ENCODE measurements at regions not wholly inside any gene's neighbourhood (a gene's known extent, or its start where the extent isn't known, plus 50 kb on each side); places are given as distances from the start of the nearest gene placed in this dataset.

GRCh38 chr17:72255481-72255880 is 134.7 kb downstream of the SOX9 start:
- Histone ChIP-seq H3K36me3 (no peaks in the 10 kb centered on the region), H3K9me3 (no peaks in the 10 kb centered on the region), H3K27ac (no peak overlapping the region), H3K27me3 (no peaks in the 10 kb centered on the region), H3K4me1 (no peaks in the 10 kb centered on the region), H3K4me3 (no peak overlapping the region)
- no peak for DNase-seq (ENCODE audit: low spot score)
- TF ChIP-seq, protein P1, sequence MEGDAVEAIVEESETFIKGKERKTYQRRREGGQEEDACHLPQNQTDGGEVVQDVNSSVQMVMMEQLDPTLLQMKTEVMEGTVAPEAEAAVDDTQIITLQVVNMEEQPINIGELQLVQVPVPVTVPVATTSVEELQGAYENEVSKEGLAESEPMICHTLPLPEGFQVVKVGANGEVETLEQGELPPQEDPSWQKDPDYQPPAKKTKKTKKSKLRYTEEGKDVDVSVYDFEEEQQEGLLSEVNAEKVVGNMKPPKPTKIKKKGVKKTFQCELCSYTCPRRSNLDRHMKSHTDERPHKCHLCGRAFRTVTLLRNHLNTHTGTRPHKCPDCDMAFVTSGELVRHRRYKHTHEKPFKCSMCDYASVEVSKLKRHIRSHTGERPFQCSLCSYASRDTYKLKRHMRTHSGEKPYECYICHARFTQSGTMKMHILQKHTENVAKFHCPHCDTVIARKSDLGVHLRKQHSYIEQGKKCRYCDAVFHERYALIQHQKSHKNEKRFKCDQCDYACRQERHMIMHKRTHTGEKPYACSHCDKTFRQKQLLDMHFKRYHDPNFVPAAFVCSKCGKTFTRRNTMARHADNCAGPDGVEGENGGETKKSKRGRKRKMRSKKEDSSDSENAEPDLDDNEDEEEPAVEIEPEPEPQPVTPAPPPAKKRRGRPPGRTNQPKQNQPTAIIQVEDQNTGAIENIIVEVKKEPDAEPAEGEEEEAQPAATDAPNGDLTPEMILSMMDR (IDR thresholded peaks at IDR 0.05) = no peak

DNA sequence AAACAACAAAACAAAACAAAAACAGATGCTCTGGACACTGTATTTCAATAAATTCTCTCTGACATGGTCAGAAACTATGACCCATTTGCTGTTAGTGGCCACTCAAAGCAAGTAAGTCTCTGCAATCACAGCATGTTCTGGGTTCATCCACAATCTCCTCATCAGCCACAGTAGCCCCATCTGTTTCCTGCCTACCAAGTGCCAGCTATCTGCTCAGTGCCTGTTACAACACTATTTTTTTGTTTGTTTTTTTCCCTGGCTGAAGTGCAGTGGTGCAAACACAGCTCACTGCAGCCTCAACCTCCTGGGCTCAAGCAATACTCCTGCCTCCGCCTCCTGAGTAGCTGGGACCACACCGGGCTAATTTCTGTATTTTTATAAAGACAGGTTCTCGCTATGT is 137.9 kb downstream of the SOX9 start:
- H3K9me3 ChIP-seq = no peaks in the 10 kb centered on the region
- no peaks in the 10 kb centered on the region for H3K27me3 ChIP-seq
- H3K27ac ChIP-seq = no peak overlapping the region
- TF ChIP-seq, protein P1 (IDR thresholded peaks at IDR 0.05) = no peak
- DNase-seq (ENCODE audit: low spot score) = no peak
- no peaks in the 10 kb centered on the region for H3K4me1 ChIP-seq
- H3K4me3 ChIP-seq = no peak overlapping the region
- no peaks in the 10 kb centered on the region for H3K36me3 ChIP-seq

DNA sequence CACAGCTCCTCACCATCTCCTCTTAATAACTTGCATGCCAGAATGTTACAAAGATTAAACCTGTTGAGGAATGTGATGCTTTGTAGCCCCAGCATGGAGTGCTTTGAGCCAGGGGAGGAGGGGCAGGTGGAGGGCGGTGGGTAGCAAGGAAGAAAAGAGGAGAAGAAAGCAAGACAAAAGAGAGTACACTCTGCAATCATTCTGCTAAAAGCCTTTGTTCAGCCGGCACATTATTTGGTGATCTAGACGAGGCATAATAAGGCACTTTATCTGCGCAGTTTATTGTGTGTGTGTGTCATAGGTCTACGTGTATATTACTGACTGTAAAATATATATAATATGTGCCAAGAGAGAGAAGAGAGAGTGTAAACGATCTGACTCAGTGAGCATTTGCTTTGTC is 139.1 kb downstream of the SOX9 start:
- TF ChIP-seq, protein P1 (IDR thresholded peaks at IDR 0.05) = no peak
- Histone ChIP-seq H3K27ac (no peak overlapping the region), H3K27me3 (no peaks in the 10 kb centered on the region), H3K9me3 (no peaks in the 10 kb centered on the region), H3K36me3 (no peaks in the 10 kb centered on the region), H3K4me3 (no peak overlapping the region), H3K4me1 (no peaks in the 10 kb centered on the region)
- no peak for DNase-seq (ENCODE audit: low spot score)

DNA sequence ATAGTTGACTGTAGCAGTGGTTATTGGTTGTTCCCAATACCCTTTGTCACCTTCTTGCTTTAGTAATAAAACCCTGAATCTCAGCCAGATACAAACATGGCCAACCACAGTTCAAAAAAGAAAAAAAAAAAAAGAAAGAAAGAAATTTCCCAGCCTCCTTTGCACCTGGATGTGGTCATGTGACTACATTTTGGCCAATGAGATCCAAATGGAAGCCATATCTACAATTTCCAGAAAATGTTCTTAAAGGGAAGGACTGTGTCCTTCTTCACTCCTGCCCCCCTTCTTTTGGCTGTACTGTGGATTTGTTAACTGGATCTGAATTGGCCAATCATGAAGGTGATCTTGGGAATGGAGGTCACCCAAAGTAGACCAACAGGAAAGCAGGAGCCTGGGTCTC is 141.9 kb downstream of the SOX9 start:
- Histone ChIP-seq H3K36me3 (no peaks in the 10 kb centered on the region), H3K27me3 (no peaks in the 10 kb centered on the region), H3K27ac (no peak overlapping the region), H3K4me3 (no peak overlapping the region), H3K4me1 (no peaks in the 10 kb centered on the region), H3K9me3 (no peaks in the 10 kb centered on the region)
- DNase-seq (ENCODE audit: low spot score) = no peak
- TF ChIP-seq, protein P1 (IDR thresholded peaks at IDR 0.05) = no peak

DNA sequence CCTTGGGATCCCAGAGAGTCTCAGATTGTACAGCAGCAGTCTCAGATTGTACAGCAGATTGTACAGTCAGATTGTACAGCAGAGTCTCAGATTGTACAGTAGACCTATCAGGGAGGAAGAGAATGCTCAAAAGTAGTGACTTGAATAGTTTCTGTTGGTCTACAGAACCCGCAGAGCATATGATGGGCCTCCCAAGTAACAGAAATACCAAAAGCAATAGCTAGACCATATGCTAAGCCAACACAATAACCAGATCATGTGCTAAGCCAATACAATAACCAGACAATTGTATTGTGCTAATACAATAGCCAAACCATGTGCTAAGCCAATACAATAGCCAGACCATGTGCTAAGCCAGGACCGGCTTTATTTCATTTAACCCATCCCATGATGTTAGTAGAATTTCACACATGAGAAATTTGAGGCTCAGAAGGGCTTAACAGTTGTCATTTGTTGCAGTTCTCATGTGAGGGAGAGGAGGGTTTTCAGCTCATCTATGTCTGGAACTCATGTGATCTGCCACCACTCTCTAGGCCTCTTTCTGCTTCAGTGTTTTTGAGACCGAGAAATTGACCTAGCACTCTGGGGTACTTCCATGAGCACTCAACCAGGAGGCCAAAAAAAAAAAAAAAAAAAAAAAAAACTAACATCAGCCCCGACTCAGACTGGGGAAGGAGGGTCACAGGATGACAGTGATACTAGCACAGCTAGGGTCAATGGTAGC is 144.0 kb downstream of the SOX9 start:
- H3K36me3 ChIP-seq = no peaks in the 10 kb centered on the region
- no peak overlapping the region for H3K27ac ChIP-seq
- no peaks in the 10 kb centered on the region for H3K9me3 ChIP-seq
- no peak for DNase-seq (ENCODE audit: low spot score)
- no peaks in the 10 kb centered on the region for H3K4me1 ChIP-seq
- no peaks in the 10 kb centered on the region for H3K27me3 ChIP-seq
- no peak overlapping the region for H3K4me3 ChIP-seq
- TF ChIP-seq, protein P1 (IDR thresholded peaks at IDR 0.05) = no peak
